Esophagus squamous epithelium (tissue), 4 donors: ENCODE measurements at regions not wholly inside any gene's neighbourhood (a gene's known extent, or its start where the extent isn't known, plus 50 kb on each side); places are given as distances from the start of the nearest gene placed in this dataset.

Experiments
- CTCF ChIP-seq, 6 experiments: fragments of 450-650 bp in 4 of 6; fragments of 200-600 bp in 2 of 6; sonication (generic) in 2 of 6; IDR thresholded peaks; one replicate each; pipeline ENCODE4 v1.5.1; 2016 to 2019; ENCODE audit warnings: antibody characterized with exemption in 6 of 6, mild to moderate bottlenecking in 4 of 6, moderate library complexity in 4 of 6
- POLR2A ChIP-seq, 4 donors: fragments of 450-650 bp; IDR thresholded peaks; one replicate each; pipeline ENCODE4 v1.6.1; 2017; ENCODE audit warnings: antibody characterized with exemption in 4 of 4, mild to moderate bottlenecking in 4 of 4, moderate library complexity in 3 of 4

GRCh38 chr7:32153006-32153405 lies 82.8 kb upstream of the PDE1C start:
- TF ChIP-seq CTCF (IDR thresholded peaks at IDR 0.05) (no peak), POLR2A (IDR thresholded peaks at IDR 0.05) (no peak)
